Body of pancreas (tissue), 4 donors: ENCODE measurements at regions not wholly inside any gene's neighbourhood (a gene's known extent, or its start where the extent isn't known, plus 50 kb on each side); places are given as distances from the start of the nearest gene placed in this dataset.
"Not testable (repeated sequence)": the region's sequence is repeated elsewhere in the genome, so short reads cannot be mapped to it uniquely, and the experiment has no call there.

Experiments used
- POLR2A ChIP-seq, 3 donors: fragments of 450-650 bp; IDR thresholded peaks; one replicate each; pipeline ENCODE4 v1.6.1; 2016; ENCODE audit warnings: antibody characterized with exemption in 3 of 3, mild to moderate bottlenecking in 2 of 3
- TF ChIP-seq, protein P1 (sequence below), 7 experiments: fragments of 450-650 bp in 4 of 7; fragments of 200-600 bp in 3 of 7; sonication (generic) in 3 of 7; IDR thresholded peaks; one replicate each; pipeline ENCODE4 v1.5.1; 2016 to 2019; ENCODE audit warnings: antibody characterized with exemption in 7 of 7

GRCh38 chr7:131158244-131158636 is 169.4 kb upstream of the MKLN1 start:
- TF ChIP-seq, protein P1, sequence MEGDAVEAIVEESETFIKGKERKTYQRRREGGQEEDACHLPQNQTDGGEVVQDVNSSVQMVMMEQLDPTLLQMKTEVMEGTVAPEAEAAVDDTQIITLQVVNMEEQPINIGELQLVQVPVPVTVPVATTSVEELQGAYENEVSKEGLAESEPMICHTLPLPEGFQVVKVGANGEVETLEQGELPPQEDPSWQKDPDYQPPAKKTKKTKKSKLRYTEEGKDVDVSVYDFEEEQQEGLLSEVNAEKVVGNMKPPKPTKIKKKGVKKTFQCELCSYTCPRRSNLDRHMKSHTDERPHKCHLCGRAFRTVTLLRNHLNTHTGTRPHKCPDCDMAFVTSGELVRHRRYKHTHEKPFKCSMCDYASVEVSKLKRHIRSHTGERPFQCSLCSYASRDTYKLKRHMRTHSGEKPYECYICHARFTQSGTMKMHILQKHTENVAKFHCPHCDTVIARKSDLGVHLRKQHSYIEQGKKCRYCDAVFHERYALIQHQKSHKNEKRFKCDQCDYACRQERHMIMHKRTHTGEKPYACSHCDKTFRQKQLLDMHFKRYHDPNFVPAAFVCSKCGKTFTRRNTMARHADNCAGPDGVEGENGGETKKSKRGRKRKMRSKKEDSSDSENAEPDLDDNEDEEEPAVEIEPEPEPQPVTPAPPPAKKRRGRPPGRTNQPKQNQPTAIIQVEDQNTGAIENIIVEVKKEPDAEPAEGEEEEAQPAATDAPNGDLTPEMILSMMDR (IDR thresholded peaks at IDR 0.05) = not testable (repeated sequence)
- TF ChIP-seq POLR2A (IDR thresholded peaks at IDR 0.05) = not testable (repeated sequence)
